ENCODE measurements at regions not wholly inside any gene's neighbourhood (a gene's known extent, or its start where the extent isn't known, plus 50 kb on each side); places are given as distances from the start of the nearest gene placed in this dataset.
"Not testable (repeated sequence)": the region's sequence is repeated elsewhere in the genome, so short reads cannot be mapped to it uniquely, and the experiment has no call there.

DNA sequence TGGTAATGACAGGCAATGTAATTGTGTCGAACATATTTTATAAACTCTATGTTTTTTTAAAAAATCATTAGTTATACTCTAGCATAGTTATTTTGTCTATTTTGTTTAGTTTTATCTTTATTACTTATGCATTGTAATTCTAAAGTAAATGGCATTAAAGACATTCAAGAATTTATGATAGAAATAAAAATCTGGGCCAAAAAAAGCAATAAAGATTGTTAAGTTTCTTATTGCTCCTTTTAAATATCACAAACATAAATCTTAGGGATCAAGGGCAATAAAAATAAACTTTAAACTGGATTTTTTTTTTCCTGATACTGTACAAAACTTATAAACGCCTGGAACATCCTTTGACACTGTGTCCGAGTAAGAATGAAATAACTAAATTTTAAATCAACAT, 931.5 kb upstream of the EYS start:
- DNase-seq (ENCODE audit: low spot score): no peak

DNA sequence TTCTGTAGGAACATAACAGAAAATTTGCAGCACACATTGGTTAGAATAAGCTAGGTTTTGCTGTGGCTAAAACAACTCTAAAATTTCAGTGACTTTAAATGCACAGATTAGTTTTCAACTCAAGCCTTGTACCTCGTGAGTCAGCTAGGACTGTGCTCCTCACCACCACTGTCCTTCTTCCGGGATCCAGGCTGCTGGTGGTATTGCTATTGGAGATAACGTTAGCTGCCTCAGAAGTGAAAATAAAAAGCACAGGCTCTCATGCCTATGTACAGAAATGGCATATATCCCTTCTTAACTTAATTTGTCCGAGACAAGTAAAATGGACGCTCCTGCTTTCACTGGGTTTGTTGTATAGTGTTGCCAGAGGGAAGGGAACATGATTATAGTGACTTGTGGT, 931.1 kb upstream of the EYS start:
- no peak for DNase-seq (ENCODE audit: low spot score)

DNA sequence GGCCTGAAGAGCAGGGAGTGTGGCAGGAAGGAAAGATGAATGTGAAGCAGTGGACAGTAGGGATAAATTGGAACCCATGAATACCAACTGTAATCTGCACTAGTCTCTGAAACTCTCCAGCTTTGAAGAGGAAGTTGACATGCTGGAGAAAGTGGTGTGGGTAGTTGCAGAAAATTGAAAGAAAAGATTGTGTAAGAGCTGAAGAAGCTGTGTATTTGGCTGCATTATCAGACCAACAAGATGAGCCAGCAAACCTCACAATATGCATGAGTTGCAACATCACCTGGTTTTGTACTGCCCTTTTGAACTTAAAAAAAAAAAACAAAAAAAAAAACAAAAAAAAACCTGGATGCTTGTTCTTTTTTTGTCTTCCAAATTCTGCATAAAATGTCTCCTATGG, 921.9 kb upstream of the EYS start:
- DNase-seq (ENCODE audit: low spot score): no peak

DNA sequence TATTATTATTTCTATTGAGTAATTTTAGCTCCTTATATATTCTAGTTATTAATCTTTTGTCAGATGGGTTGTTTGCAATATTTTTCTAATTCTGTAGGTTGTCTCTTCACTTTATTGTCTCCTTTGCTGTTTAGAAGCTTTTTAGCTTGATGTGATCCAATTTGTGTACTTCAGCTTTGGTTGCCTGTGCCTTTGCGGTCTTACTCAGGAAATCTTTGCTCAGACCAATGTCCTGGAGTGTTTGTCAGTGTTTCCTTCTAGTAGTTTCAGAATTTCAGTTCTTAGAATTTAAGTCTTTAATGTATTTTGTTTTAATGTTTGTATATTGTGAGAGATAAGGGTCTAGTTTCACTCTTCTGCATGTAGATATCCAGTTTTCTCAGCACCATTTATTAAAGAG, 916.0 kb upstream of the EYS start:
- DNase-seq (ENCODE audit: low spot score): no peak

DNA sequence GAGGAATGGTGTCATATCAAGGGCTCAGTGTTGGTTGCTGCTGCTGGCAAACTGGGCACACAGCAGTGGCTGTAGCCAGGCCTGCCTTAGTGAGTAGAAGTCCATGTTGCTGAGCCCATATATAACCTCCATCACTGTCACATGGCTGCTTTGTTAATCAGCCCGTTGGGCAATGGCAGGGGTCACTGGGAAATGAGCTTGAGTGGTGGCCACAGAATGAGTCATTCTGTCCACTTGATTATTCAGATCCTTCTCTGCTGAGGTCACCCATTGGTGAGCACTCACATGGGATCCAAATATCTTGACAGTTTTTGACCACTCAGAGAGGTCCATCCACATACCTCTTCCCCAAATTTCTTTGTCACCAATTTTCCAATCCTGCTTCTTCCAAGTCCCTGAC, 898.9 kb upstream of the EYS start:
- DNase-seq (ENCODE audit: low spot score): no peak

DNA sequence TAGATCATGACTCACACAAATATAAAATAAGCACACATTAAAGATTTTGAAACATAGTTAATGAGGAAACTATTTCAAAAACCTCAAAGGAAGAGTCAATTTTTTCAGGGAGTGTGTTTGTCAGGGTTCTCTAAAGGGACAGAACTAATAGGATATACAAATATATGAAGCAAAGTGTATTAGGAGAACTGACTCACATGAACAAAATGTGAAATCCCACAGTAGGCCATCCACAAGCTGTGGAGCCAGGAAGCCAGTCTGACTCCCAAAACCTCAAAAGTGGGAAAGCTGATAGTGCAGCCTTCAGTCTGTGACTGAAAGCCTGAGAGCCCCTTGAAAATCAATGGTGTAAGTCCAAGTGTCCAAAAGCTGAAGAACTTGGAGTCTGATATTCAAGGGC, 898.0 kb upstream of the EYS start:
- DNase-seq (ENCODE audit: low spot score): no peak

DNA sequence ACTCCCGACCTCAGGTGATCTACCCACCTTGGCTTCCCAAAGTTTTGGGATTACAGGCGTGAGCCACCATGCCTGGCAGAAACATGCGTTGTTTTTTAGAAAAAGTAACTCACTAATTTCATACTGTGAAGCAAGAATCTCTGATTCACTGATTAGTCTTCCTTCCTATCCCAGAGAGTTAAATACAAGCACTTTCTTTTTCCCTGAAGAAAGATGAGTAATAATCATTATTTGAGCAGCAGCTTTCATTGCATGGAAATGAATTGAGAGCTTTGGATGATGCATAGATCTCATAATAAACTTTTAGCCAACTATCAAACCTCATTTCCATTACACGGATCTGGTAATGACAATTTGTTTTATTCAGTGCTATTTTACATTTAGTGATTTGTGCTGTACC, 892.5 kb upstream of the EYS start:
- DNase-seq (ENCODE audit: low spot score): no peak

DNA sequence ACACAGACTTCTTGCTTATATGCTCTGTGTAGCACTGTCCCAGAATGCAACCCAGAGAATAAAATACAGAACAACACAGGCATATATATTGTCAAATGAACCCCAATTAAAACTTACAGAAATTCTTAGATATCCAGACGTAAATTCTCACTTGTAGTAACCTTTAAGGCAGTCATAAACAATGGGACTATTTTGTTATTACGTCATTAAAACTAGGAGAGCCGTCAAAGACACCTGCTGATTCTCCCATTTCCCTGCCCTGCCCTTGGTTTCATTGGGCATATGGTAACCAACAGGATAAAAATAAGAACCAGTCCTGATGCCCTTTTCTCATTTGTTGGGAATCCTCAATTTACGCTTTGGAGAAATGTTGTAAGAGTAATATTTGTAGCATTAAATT, 871.3 kb upstream of the EYS start:
- no peak for DNase-seq (ENCODE audit: low spot score)

DNA sequence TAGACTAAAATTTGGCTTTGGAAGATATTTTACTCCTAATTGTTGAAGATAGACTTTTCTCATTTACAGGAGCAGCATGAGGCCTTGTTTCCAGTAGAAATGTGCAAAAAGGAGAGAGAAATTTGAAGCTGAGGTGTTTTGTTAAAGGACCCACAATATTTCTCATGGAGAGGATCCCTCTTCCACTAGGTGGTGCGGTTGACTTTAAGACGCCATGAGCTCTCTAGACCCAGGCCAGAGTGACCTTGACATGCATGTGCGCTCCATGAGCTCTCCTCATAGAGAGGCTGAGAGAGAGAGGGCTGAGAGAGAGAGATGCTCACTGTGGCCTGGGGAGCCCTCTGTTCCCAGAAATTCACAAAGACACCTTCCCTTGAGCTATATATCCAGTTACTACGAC, 861.2 kb upstream of the EYS start:
- peak; percentile 25 for DNase-seq (ENCODE audit: low spot score)

DNA sequence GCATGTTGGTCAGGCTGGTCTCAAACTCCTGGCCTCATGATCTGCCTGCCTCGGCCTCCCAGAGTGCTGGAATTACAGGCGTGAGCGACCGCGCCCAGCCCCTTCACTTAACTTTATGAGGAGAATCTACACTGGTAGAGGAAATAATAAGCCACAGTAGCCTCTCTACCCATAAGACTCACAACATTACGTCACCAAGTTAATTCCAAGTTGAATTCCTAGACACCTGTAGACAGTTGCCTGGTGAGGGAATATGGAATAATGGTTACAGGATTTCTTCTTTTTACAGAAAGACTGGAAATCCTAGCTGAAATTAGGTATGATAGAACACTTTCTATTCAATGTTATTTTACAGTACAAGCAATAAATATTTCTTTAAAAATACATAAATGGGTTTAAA, 854.5 kb upstream of the EYS start:
- no peak for DNase-seq (ENCODE audit: low spot score)

DNA sequence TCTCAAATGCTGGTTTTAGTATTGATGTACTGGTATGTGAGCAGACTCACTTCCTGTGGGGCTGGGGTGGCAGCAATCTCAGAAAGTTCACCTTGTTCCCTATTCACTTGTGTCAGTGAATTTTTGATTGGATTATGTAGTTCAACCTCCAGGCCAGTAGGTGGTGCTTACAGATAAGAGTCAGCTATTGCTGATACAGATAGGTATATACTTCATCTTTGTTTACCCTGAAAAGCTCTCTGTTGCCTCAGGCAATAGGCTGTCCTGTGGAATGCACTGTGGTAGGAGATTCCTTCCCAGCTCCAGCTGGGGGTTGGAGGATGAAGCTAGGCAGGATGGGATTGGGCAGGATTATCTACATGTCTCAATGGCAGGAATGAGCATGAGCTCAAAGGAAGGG, 851.2 kb upstream of the EYS start:
- no peak for DNase-seq (ENCODE audit: low spot score)

DNA sequence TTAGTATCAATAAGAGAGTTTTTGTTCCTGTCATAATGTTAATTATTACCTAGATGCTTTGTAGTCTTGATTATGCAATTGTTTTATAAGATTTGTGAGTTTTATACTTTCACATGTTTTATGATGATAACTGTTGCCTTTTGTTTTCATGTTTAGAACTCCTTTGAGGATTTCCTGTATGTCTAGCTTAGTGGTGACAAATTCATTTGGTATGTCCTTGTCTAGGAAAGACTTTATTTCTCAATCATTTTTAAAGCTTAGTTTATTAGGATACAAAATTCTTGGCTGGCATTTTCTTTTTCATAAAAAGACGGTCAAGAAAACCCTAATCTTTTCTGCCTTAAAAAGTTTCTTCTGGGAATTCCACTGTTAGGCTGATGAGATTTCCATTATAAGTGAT, 849.9 kb upstream of the EYS start:
- DNase-seq (ENCODE audit: low spot score): no peak

DNA sequence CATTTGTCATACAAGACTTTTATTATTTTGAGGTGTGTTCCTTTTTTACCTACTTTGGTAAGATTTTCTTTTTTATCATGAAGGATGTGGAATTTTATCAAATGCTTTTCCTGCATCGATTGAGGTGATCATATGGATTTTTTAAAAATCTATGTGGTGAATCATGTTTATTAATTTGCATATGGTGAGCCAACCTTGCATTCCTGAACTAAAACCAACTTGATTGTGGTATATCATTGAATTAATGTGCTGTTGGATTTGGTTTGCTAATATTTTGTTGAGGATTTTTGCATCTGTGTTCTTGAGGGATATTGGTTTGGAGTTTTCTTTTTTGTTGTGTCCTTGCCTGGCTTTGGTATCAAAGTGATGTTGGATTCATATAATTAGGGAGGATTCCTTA, 848.1 kb upstream of the EYS start:
- DNase-seq (ENCODE audit: low spot score): no peak

DNA sequence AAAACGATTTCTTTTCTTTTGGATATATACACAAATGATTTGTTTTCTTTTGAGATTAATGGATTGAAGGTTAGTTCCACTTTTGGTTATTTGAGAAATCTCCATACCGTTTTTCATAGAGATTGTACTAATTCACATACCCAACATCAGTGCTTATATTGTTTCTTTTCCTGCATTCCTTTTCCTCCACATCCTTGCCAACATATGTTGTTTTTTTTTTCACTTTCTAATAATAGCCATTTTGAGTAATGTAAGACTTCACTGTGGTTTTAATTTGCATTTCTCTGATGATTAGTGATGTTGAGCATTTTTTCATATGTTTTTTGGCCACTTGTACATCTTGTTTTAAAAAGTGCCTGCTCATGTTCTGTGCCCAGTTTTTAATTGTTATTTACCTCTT, 846.4 kb upstream of the EYS start:
- DNase-seq (ENCODE audit: low spot score): no peak

DNA sequence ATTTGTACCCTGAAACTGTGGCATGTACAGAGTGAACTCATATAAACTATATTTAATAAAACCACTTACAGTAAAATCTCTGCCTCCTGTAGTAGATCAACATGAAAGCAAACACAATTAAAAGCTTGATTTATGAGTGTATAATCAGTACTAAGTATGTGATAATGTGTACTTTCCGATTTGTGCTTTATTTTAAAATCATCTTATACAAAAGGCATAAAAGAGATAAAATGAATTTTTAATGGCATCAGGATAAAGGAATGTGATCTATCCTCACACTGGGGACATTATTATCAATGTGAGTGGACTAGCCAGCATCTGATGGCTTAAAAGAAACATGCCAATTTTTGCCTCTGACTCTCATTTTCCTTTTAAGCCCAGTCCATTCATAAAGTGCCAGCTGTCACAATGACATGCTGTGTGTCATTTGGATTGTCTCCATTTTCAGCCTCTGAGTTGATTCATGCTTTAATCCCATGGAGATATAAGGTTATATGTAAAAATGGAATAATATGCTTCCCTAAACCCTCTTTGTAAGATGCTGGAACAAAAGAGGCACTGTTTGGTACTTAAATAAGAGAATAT, 831.6 kb upstream of the EYS start:
- DNase-seq (ENCODE audit: low spot score): no peak

DNA sequence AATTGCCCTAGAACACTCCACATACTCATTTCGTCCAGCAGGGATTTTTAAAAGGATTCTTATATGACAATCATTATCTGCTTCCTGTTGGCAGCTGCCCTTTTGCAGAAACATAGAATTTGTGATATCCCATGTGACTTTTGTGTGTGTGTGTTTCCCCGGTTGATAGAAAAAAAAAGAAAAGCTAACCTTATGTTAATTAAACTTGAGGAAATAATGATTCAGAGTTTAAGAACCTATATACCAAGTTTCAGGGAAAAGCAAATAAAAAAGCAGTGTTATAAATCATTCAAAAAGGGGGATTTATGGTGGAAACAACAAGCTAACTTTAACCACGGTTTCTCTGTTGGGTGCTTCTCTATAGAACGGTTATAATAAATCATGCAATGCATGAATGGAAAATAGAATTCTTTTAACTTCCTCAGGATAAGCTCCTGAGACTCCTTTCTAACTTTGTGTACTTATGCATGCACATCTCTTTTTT, 826.9 kb upstream of the EYS start:
- no peak for DNase-seq (ENCODE audit: low spot score)

DNA sequence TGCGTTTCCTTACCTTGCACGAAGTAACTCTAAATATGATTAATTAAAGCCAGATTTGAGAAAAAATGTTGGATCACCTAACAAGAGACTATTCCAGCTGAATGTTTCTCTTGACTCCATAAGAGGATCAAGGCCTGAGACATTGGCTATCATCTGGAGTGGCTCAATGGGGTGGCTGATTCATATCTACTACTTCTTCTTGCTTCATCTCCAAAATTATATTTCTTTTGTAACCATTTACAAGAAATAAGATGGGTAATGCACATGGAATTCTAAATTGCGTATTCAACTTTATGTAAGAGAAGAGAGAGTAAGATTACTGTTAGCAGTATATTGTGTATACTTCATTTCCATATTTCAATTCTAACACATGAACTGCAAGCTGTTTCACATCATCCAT, 819.0 kb upstream of the EYS start:
- DNase-seq (ENCODE audit: low spot score): no peak

DNA sequence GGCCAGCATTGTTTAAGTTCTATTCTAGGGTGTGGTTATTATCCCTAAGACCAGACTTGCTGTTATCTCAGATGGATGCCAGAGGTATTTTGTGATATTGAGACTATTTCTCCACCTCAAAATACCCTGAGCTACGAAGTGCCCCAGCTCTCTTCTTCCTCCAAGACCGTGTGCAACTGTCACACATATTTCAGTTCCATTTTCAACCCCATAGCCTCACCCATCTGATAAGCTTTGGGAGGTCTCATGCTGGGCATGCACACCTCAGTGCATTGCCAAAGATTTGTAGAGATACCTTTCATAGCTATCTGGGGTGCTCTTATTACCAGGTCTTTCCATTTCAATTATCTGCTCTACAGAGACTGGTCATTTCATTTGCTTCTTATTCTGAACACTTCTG, 815.8 kb upstream of the EYS start:
- no peak for DNase-seq (ENCODE audit: low spot score)

DNA sequence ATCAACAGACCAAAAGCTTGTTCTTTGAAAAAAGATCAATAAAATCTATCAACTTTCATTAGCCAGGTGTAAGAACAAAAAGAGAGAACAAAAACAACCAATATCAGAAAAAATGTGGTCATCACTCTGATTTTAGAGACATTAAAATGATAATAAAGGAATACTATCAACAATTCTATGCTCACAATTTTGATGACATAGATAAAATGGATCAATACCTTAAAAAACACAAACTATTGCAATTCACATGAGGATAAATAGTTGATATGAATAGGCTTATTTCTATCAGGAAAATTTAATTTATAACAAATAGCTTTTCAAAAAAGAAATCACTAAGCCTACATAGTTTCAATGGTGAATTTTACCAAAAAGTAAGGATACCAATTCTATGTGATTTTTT, 809.4 kb upstream of the EYS start:
- no peak for DNase-seq (ENCODE audit: low spot score)

DNA sequence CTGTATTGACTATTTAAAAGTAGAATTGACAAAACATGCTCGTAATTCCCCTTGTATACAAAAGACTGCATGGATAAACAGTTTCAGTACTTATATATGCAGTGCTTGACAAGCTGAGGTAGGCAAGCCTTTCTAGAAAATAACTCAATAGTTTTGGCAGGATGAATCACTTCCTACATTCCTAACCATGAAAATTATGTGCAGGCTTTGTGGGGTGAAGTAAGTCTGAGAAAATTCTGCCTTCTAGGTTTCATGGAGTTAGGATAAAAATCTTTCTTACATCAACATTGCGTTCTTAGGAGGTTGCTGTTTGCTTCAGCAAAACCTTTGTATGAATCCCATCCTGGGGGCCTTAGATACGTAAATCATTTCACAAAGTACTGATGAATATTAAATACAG, 801.4 kb upstream of the EYS start:
- no peak for DNase-seq (ENCODE audit: low spot score)

DNA sequence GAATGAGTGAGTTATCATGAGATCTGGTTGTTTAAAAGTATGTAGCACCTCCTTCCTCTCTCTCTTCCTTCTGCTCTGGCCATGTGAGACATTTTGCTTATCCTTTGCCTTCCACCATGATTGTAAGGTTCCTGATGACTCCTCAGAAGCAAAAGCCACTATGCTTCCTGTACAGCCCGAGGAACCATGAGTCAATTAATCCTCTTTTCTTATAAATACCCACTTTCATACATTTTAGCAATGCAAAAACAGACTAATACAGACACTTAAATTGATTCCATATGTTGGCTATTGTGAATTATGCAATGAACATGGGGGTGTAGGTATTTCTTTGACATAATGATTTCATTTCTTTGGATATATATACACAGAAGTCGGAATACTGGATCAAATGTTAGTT, 792.8 kb upstream of the EYS start:
- DNase-seq (ENCODE audit: low spot score): no peak

DNA sequence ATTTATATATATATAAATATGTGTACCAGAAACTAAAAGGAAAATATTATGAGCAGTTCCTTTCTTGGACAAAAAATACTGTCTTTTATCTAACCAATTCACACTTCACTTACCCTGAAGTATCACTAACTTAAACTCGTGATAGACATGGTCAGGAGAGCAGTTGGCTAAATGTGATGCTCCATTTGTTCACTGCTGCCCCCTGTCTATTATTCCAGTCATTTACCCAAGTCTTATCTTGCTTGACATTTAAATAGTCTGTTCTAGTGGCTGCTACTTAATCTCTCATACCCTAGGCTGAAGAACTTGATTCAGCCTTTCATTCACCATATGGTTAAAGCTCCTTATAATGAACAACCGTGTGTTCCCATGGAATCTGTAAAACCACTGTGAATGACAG, 789.6 kb upstream of the EYS start:
- peak; percentile 58 for DNase-seq (ENCODE audit: low spot score)

DNA sequence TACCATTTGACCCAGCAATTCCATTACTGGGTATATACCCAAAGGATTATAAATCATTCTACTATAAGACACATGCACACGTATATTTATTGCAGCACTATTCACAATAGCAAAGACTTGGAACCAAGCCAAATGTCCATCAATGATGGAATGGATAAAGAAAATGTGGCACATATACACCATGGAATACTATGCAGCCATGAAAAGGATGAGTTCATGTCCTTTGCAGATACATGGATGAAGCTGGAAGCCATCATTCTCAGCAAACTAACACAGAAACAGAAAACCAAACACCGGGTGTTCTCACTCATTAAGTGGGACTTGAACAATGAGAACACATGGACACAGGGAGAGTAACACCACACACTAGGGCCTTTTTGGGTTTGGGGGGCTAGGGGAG, 787.6 kb upstream of the EYS start:
- not testable (repeated sequence) for DNase-seq (ENCODE audit: low spot score)

DNA sequence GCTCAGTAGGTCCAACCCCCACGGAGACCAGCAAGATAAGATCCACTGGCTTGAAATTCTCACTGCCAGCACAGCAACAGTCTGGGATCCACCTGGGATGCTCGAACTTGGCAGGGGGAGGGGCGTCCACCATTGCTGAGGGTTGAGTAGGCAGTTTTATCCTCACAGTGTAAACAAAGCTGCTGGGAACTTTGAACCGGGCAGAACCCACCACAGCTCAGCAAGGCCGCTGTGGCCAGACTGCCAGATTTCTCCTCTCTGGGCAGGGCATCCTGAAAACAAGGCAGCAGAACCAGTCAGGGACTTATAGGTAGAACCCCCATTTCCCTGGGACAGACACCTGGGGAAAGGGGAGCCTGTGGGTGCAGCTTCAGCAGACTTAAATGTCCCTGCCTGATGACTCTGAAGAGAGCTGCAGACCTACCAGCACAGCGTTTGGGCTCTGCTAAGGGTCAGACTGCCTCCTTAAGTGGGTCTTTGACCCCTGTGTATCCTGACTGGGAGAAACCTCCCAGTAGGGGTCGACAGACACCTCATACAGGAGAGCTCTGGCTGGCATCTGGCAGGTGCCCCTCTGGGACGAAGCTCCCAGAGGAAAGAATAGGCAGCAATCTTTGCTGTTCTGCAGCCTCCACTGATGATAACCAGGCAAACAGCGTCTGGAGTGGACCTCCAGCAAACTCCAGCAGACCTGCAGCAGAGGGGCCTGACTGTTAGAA, 782.4 kb upstream of the EYS start:
- DNase-seq (ENCODE audit: low spot score): no peak

Measured in HT-29 (cell line).